Astrocyte of the spinal cord (primary cell): ENCODE measurements at regions not wholly inside any gene's neighbourhood (a gene's known extent, or its start where the extent isn't known, plus 50 kb on each side); places are given as distances from the start of the nearest gene placed in this dataset.

Experiments used
- DNase-seq: peaks from one replicate; pipeline ENCODE4 v3.0.0; 2011; ENCODE audit warnings: low read depth, low spot score
- H3K4me3 ChIP-seq: 2 replicates; pipeline ENCODE4 v1.5.1; 2011; ENCODE audit warnings: low read depth, mild to moderate bottlenecking, low read length, moderate library complexity
- CTCF ChIP-seq: IDR thresholded peaks from 2 replicates; pipeline ENCODE4 v1.5.1; 2012; ENCODE audit warnings: low read depth, mild to moderate bottlenecking, low read length, inconsistent platforms
- in situ Hi-C: cut with HindIII; loops from 2 replicates; pipeline ENCODE4 v1.10.0; 2017; ENCODE audit warnings: low sequenced_read_pairs

- DNase-seq = peak; percentile 67
- H3K4me3 ChIP-seq = no peak overlapping the region
- no peak for TF ChIP-seq CTCF
- in situ Hi-C loops = no loop called here
Measured at GRCh38 chr2:150076281-150076680, 411.2 kb downstream of the RND3 start.

DNA sequence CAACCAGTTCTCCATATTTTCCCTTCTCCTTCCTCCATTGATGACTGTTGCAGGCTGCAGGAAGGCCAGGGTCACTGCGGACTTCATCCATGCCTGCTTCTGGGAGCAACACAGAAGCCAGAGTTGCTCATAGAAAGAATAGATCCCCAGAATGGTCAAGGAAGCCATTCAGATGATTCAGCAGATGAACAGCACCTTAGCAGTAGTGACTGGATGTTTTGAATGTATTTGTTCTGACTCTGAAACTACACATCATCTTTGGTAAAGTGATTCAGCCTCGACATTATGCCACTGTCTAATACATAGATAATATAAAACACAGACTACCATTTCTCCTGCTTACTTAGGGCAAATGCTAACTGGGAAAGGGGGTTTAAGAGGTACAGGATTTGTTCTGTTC, 411.6 kb downstream of the RND3 start:
- no peak overlapping the region for H3K4me3 ChIP-seq
- in situ Hi-C loops = no loop called here
- no peak for TF ChIP-seq CTCF
- DNase-seq = peak; percentile 75

- in situ Hi-C loops = no loop called here
Measured at GRCh38 chr2:150066490-150066889, 421.0 kb downstream of the RND3 start.

DNA sequence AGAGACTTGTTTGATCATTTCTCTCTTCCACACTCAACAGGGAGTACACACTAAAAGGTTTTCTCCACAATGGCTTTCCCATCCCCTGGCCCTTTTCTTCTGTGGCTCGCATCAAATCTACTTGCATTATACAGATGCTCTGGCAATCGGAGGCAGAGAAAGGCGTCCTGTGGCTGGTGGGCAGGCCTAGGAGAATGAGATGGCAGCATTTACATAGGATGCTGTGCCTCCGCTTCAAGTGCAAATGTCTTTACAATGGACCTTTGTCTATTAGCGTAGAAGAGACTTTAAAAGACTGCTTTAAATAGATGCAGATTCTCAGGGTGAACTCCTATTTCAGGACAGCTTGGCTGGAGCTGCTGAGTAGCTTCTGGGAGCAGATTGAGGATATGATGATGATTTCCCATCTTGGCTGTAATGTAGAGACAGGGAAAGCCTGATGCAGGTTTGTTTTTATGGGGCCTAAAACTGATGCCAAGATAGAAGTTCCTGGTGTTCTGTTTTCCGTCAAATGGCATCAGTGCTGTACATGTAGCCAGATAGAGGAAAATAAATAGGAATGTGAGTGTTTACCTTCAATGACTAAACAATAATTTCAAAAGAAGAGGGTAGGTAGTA, 423.4 kb downstream of the RND3 start:
- no peak overlapping the region for H3K4me3 ChIP-seq
- no peak for TF ChIP-seq CTCF
- no peak for DNase-seq
- in situ Hi-C loops = no loop called here

More at GRCh38 chr2:150066490-150066889, 421.0 kb downstream of the RND3 start:
- TF ChIP-seq CTCF = no peak
- H3K4me3 ChIP-seq = no peak overlapping the region
- DNase-seq = no peak

DNA sequence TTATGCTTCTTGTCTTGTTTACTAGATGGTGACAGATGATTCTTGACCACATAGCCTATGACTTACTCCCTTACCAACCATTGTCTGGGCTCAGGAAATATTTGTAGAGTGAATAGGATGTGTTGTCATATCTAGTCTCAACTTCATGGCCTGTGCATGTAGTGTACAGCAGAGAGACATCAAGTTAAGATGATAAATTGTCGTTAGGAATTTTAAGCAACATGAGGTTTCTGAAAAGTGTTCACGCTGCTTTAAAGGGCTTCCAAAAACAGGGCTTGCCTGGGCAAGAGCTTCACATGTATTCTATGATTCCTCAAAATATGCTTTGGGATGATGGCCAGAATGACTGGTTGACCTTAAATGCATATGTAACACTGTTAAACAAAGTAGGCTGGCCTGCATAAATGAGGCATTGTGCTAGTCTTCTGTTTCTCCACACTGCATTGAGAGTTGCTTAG, 424.0 kb downstream of the RND3 start:
- in situ Hi-C loops = no loop called here
- H3K4me3 ChIP-seq = no peak overlapping the region
- DNase-seq = peak; percentile 36
- TF ChIP-seq CTCF = no peak

DNA sequence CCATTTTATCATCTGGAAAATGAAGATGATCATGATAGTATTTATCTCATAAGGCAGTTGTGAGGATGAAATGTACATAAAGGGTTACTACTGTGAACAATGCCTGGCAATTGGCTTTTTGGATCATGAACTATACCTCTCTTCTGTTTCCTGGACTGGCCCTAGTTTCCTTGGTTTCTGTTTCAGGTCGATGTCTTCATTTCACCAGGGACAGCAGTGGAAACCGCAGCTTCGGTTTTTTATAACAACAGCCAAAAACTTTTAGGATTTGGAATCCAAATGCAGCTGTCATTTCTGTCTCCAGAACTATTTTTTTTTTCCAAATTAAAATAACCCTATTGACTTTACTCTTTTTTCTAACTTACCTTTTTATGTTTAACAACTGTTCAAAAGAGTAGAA, 425.1 kb downstream of the RND3 start:
- no peak for DNase-seq
- H3K4me3 ChIP-seq = no peak overlapping the region
- in situ Hi-C loops = no loop called here
- TF ChIP-seq CTCF = no peak
